ENCODE measurements at regions not wholly inside any gene's neighbourhood (a gene's known extent, or its start where the extent isn't known, plus 50 kb on each side); places are given as distances from the start of the nearest gene placed in this dataset.

DNA sequence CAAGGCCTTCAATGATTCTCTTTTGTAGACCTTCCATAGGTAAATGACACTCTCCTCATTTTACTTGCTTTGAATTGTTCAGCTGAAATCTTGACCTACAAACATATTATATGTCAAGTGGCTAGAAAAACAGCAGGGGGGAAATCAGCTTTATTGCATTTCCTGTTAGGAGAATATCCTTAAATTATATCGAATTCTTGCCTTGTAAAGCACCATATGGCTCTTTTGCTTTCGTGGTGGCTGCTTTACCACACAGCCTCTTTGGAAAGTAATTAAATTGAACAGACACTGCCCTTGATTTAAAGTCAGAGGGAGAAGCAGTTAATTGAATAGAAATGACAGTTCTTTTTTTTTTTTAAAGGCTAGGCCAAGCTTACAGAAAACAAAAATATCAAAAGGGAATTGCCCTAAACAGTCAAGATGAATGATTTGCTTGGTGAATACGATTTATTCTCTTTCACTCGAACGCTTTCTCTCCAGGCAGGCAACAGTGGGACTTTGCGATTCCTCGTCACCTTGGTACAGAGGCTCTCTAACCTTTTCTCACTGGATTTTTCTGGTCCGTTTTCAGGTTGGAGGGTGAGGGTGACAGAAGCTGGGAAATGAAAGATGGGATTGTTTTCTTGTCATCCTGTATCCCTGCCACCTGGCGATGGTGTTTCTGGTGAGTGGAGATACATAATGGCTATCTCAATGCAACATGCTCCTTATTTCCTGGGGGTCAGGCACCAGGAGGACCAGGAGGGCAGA is 126.0 kb downstream of the GATA3 start:
- no peak for ATAC-seq
- Mint-ChIP-seq H3K4me3 (no peak overlapping the region), H3K27me3 (ENCODE audit: low read depth in 2 of 2) (peaks cover 0 to 11% of the 10 kb centered on the region in 2 donors), H3K4me1 (peaks cover 21 to 26% of the 10 kb centered on the region in 2 donors), H3K9me3 (no peaks in the 10 kb centered on the region), H3K36me3 (no peaks in the 10 kb centered on the region), H3K27ac (peak overlapping the region in 1 of 2 donors; percentile 26)
- 85% methylated on average over 9 of the region's 9 CpGs for WGBS (ENCODE audit: insufficient coverage)
- no peak for DNase-seq
- H3K27ac ChIP-seq (ENCODE audit: low read length), result no peak overlapping the region
- no peak for TF ChIP-seq CTCF (IDR thresholded peaks at IDR 0.05)
- H3K4me3 ChIP-seq (ENCODE audit: low read length), result no peak overlapping the region
- H3K4me1 ChIP-seq (ENCODE audit: control insufficient read depth, insufficient read depth, low read length), result peaks cover 8% of the 10 kb centered on the region
- intact Hi-C loops (cut with micrococcal nuclease), result loop anchor here (5.0 kb wide), 1 partner anchor 292 kb away; no protein-coding TSS in a partner anchor
- H3K36me3 ChIP-seq (ENCODE audit: control insufficient read depth, insufficient read depth, low read length), result no peaks in the 10 kb centered on the region
- H3K9me3 ChIP-seq (ENCODE audit: control insufficient read depth, insufficient read depth, low read length), result no peaks in the 10 kb centered on the region
- no peaks in the 10 kb centered on the region for H3K27me3 ChIP-seq (ENCODE audit: control insufficient read depth, insufficient read depth, low read length)

- intact Hi-C loops (cut with micrococcal nuclease), result loop anchor here (2.0 to 5.0 kb wide), 2 partner anchors 151 to 291 kb away; no protein-coding TSS in a partner anchor
These were observed 127.1 kb downstream of the GATA3 start for GRCh38 chr10:8181496-8182157.

DNA sequence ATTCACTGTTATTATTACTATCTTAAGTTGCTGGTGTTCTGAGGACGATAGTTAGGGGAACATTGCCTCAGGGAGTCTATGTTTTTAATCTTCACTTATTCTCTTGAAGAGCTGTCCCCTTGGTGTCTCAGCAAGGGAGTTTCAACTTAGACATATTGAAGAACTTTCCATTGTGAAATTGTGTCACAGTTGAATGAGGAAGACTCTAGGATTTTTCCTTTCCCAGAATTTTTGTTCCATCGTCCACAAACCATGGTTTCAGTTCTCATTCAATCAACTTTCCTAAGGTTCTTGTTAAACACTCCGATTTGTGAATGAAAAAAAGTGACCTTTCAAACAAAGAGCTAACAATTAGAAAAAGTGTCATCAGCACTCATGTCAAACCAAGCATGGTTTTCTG is 128.3 kb downstream of the GATA3 start:
- no peak for TF ChIP-seq CTCF (IDR thresholded peaks at IDR 0.05)
- peaks cover 8% of the 10 kb centered on the region for H3K4me1 ChIP-seq (ENCODE audit: control insufficient read depth, insufficient read depth, low read length)
- intact Hi-C loops (cut with micrococcal nuclease), result loop anchor here (1.0 to 5.0 kb wide), 3 partner anchors 126 to 289 kb away; no protein-coding TSS in a partner anchor
- H3K36me3 ChIP-seq (ENCODE audit: control insufficient read depth, insufficient read depth, low read length), result no peaks in the 10 kb centered on the region
- no peaks in the 10 kb centered on the region for H3K9me3 ChIP-seq (ENCODE audit: control insufficient read depth, insufficient read depth, low read length)
- no peaks in the 10 kb centered on the region for H3K27me3 ChIP-seq (ENCODE audit: control insufficient read depth, insufficient read depth, low read length)
- DNase-seq (peak in 1 of 2 donors; percentile 34), ATAC-seq (no peak)
- H3K4me3 Mint-ChIP-seq, result peak overlapping the region; percentile 18
- H3K4me3 ChIP-seq (ENCODE audit: low read length), result no peak overlapping the region
- 100% methylated on average over 1 of the region's 3 CpGs for WGBS (ENCODE audit: insufficient coverage)
- H3K27ac ChIP-seq (ENCODE audit: low read length), result peak overlapping the region; percentile 36
- no peaks in the 10 kb centered on the region for H3K36me3 Mint-ChIP-seq
- H3K27ac Mint-ChIP-seq, result peak overlapping the region; percentile 83 to 89
- peaks cover 21 to 26% of the 10 kb centered on the region in 2 donors for H3K4me1 Mint-ChIP-seq
- H3K27me3 Mint-ChIP-seq (ENCODE audit: low read depth in 2 of 2), result peaks cover 0 to 18% of the 10 kb centered on the region in 2 donors
- H3K9me3 Mint-ChIP-seq, result no peaks in the 10 kb centered on the region

More at GRCh38 chr10:8181496-8182157, 127.1 kb downstream of the GATA3 start:
- Histone ChIP-seq H3K27me3 (ENCODE audit: control insufficient read depth, insufficient read depth, low read length) (no peaks in the 10 kb centered on the region), H3K4me1 (ENCODE audit: control insufficient read depth, insufficient read depth, low read length) (peaks cover 8% of the 10 kb centered on the region), H3K4me3 (ENCODE audit: low read length) (no peak overlapping the region), H3K36me3 (ENCODE audit: control insufficient read depth, insufficient read depth, low read length) (no peaks in the 10 kb centered on the region), H3K27ac (ENCODE audit: low read length) (no peak overlapping the region), H3K9me3 (ENCODE audit: control insufficient read depth, insufficient read depth, low read length) (no peaks in the 10 kb centered on the region)
- Mint-ChIP-seq H3K27me3 (ENCODE audit: low read depth in 2 of 2) (peaks cover 0 to 11% of the 10 kb centered on the region in 2 donors), H3K27ac (peak overlapping the region; percentile 26 to 54), H3K4me3 (no peak overlapping the region), H3K36me3 (no peaks in the 10 kb centered on the region), H3K9me3 (no peaks in the 10 kb centered on the region), H3K4me1 (peaks cover 21 to 26% of the 10 kb centered on the region in 2 donors)
- TF ChIP-seq CTCF (IDR thresholded peaks at IDR 0.05), result no peak
- peak in 1 of 2 donors; percentile 17 for DNase-seq
- 96% methylated on average over 10 of the region's 11 CpGs for WGBS (ENCODE audit: insufficient coverage)
- no peak for ATAC-seq
